ENCODE measurements at regions not wholly inside any gene's neighbourhood (a gene's known extent, or its start where the extent isn't known, plus 50 kb on each side); places are given as distances from the start of the nearest gene placed in this dataset.

GRCh38 chr4:176013476-176014247, 52.0 kb upstream of the WDR17 start:
- no peak for ATAC-seq
- Mint-ChIP-seq H3K4me3 (no peak overlapping the region), H3K4me1 (ENCODE audit: low read depth) (no peaks in the 10 kb centered on the region), H3K36me3 (ENCODE audit: insufficient read depth) (no peaks in the 10 kb centered on the region), H3K27me3 (ENCODE audit: low read depth) (no peaks in the 10 kb centered on the region), H3K9me3 (no peaks in the 10 kb centered on the region)
- DNase-seq, result no peak

- no peaks in the 10 kb centered on the region for H3K4me1 Mint-ChIP-seq (ENCODE audit: low read depth)
- H3K4me3 Mint-ChIP-seq, result no peak overlapping the region
- DNase-seq (no peak), ATAC-seq (no peak)
- H3K27me3 Mint-ChIP-seq (ENCODE audit: low read depth), result no peaks in the 10 kb centered on the region
- H3K9me3 Mint-ChIP-seq, result no peaks in the 10 kb centered on the region
- no peaks in the 10 kb centered on the region for H3K36me3 Mint-ChIP-seq (ENCODE audit: insufficient read depth)
Measured at GRCh38 chr4:176014583-176015108, 51.0 kb upstream of the WDR17 start.

Data from activated T-cell treated with anti-CD3 and anti-CD28 coated beads, Interleukin-2, amount 50 U/mL, for 4 hours (primary cell).